ENCODE measurements at regions not wholly inside any gene's neighbourhood (a gene's known extent, or its start where the extent isn't known, plus 50 kb on each side); places are given as distances from the start of the nearest gene placed in this dataset.

- TF ChIP-seq CTCF (IDR thresholded peaks at IDR 0.05; ENCODE audit: low read depth, low read length, poor library complexity, severe bottlenecking) = no peak
- no peak for TF ChIP-seq EZH2phosphoT487 (IDR thresholded peaks at IDR 0.05; ENCODE audit: borderline replicate concordance, low read length)
These were observed 55.5 kb upstream of the ST6GAL2 start for GRCh38 chr2:106941372-106941993.
